ENCODE measurements at regions not wholly inside any gene's neighbourhood (a gene's known extent, or its start where the extent isn't known, plus 50 kb on each side); places are given as distances from the start of the nearest gene placed in this dataset.

GRCh38 chr18:22082408-22082807 lies 87.0 kb upstream of the GATA6 start:
- DNase-seq (ENCODE audit: low read depth, low spot score) = no peak
- Histone ChIP-seq H3K27ac (ENCODE audit: low read length) (no peak overlapping the region), H3K9me3 (ENCODE audit: control insufficient read depth, insufficient read depth, low read depth, low read length) (no peaks in the 10 kb centered on the region), H3K36me3 (ENCODE audit: control insufficient read depth, insufficient read depth, low read length) (no peaks in the 10 kb centered on the region), H3K4me1 (ENCODE audit: control insufficient read depth, insufficient read depth, low read length) (no peaks in the 10 kb centered on the region), H3K4me3 (ENCODE audit: low read depth in 2 of 2, low read length in 2 of 2) (no peak overlapping the region), H3K27me3 (ENCODE audit: control insufficient read depth, insufficient read depth, low read length) (no peaks in the 10 kb centered on the region)
- ATAC-seq = no peak
- intact Hi-C loops (cut with micrococcal nuclease; ENCODE audit: unreplicated experiment) (no loop called here), in situ Hi-C loops (cut with HindIII; ENCODE audit: low pct_unique_long_range_greater_than_20kb, low sequenced_read_pairs) (no loop called here)
- ChIA-PET POLR2A (no interaction called here), CTCF (no interaction called here)
- no TSS peak for BruUV-seq (replicated peaks)
- TF ChIP-seq REST (IDR thresholded peaks at IDR 0.05; ENCODE audit: insufficient read depth in 1 of 2, low read depth in 2 of 2, low read length in 1 of 2) = no peak
- TF ChIP-seq POLR2AphosphoS5 (IDR thresholded peaks at IDR 0.05; ENCODE audit: low read depth, low read length) = no peak
- no peak for TF ChIP-seq CTCF (IDR thresholded peaks at IDR 0.05)
- no peak for TF ChIP-seq SIN3A (IDR thresholded peaks at IDR 0.05; ENCODE audit: borderline replicate concordance, insufficient read depth, low read depth, low read length)
- TF ChIP-seq TCF7L2 (IDR thresholded peaks at IDR 0.05; ENCODE audit: low read depth, low read length) = no peak

- CTCF ChIA-PET = no interaction called here
These were observed 84.8 kb upstream of the GATA6 start for GRCh38 chr18:22084547-22084946.

More at GRCh38 chr18:22084547-22084946, 84.8 kb upstream of the GATA6 start:
- TF ChIP-seq CTCF (IDR thresholded peaks at IDR 0.05) = no peak
- no peak for TF ChIP-seq POLR2AphosphoS5 (IDR thresholded peaks at IDR 0.05; ENCODE audit: low read depth, low read length)
- TF ChIP-seq SIN3A (IDR thresholded peaks at IDR 0.05; ENCODE audit: borderline replicate concordance, insufficient read depth, low read depth, low read length) = no peak
- no peak for TF ChIP-seq REST (IDR thresholded peaks at IDR 0.05; ENCODE audit: insufficient read depth in 1 of 2, low read depth in 2 of 2, low read length in 1 of 2)
- TF ChIP-seq TCF7L2 (IDR thresholded peaks at IDR 0.05; ENCODE audit: low read depth, low read length) = no peak
- intact Hi-C loops (cut with micrococcal nuclease; ENCODE audit: unreplicated experiment) (no loop called here), in situ Hi-C loops (cut with HindIII; ENCODE audit: low pct_unique_long_range_greater_than_20kb, low sequenced_read_pairs) (no loop called here)
- Histone ChIP-seq H3K36me3 (ENCODE audit: control insufficient read depth, insufficient read depth, low read length) (no peaks in the 10 kb centered on the region), H3K27ac (ENCODE audit: low read length) (no peak overlapping the region), H3K27me3 (ENCODE audit: control insufficient read depth, insufficient read depth, low read length) (no peaks in the 10 kb centered on the region), H3K4me3 (ENCODE audit: low read depth in 2 of 2, low read length in 2 of 2) (no peak overlapping the region), H3K4me1 (ENCODE audit: control insufficient read depth, insufficient read depth, low read length) (no peaks in the 10 kb centered on the region; the same call in 1 of the 2 replicates), H3K9me3 (ENCODE audit: control insufficient read depth, insufficient read depth, low read depth, low read length) (no peaks in the 10 kb centered on the region)
- POLR2A ChIA-PET = interaction anchor here (0.5 kb wide), 1 partner anchor 328 kb away, joined by 4 read pairs; no protein-coding TSS in a partner anchor
- ATAC-seq (no peak), DNase-seq (ENCODE audit: low read depth, low spot score) (no peak)
- BruUV-seq (replicated peaks) = no TSS peak

All from Panc1 (cell line).